ENCODE measurements at regions not wholly inside any gene's neighbourhood (a gene's known extent, or its start where the extent isn't known, plus 50 kb on each side); places are given as distances from the start of the nearest gene placed in this dataset.
"Not testable (repeated sequence)": the region's sequence is repeated elsewhere in the genome, so short reads cannot be mapped to it uniquely, and the experiment has no call there.

DNA sequence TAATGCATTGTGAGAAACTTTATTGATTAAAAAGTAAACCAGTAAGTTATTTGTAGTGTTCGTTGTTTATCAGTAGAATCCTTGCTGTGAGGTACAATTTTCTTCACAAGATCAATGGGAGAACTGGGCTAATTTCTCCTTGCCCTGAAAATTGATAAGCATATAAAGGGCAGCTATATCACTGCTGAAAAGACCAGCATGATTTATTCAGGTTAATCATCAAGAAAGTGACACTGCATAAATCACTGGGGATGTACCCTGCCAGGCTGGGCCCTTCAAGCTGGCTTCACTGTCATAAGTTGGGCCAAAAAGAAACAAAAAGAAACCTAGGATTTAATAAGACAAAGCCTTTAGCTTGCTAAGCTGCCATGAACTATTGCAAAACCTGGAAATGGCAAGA, 746.7 kb downstream of the STPG2 start:
- H3K27ac ChIP-seq = no peak overlapping the region
- no peak for TF ChIP-seq ZFX (IDR thresholded peaks at IDR 0.05)
- TF ChIP-seq, protein P1, sequence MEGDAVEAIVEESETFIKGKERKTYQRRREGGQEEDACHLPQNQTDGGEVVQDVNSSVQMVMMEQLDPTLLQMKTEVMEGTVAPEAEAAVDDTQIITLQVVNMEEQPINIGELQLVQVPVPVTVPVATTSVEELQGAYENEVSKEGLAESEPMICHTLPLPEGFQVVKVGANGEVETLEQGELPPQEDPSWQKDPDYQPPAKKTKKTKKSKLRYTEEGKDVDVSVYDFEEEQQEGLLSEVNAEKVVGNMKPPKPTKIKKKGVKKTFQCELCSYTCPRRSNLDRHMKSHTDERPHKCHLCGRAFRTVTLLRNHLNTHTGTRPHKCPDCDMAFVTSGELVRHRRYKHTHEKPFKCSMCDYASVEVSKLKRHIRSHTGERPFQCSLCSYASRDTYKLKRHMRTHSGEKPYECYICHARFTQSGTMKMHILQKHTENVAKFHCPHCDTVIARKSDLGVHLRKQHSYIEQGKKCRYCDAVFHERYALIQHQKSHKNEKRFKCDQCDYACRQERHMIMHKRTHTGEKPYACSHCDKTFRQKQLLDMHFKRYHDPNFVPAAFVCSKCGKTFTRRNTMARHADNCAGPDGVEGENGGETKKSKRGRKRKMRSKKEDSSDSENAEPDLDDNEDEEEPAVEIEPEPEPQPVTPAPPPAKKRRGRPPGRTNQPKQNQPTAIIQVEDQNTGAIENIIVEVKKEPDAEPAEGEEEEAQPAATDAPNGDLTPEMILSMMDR (conservative IDR thresholded peaks at IDR 0.05) = no peak

DNA sequence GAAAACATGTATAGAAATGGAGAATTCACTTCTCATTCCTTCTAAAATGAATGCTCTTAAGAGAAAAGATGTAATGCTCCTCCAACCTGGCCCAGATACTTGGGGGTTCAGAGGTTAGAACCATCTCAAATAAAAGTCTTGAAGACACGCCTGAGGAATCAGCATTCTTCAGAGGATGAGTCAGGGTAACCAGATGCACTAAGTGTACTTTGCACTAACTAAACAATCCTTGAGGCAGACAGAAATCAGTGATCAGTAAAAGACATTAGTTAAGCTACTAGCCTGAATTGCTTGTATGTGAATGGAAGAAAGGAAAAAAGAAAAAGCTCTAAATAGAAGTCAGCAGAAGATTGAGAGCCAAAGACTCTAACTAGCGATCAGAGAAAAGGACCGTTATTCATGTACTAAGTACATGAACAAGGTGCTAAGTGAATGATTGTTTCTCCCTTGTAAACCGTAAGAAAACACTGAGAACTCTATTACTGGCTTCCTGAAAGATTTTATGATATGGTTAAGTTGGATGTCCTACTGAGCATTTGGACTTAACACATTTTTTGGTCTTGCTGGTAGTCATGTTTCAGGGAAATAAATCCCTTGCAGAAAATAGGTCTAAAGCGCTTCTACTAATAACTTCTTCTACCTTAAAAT, 738.3 kb downstream of the STPG2 start:
- TF ChIP-seq, protein P1 (conservative IDR thresholded peaks at IDR 0.05) = no peak
- TF ChIP-seq ZFX (IDR thresholded peaks at IDR 0.05) = no peak
- H3K27ac ChIP-seq = no peak overlapping the region

DNA sequence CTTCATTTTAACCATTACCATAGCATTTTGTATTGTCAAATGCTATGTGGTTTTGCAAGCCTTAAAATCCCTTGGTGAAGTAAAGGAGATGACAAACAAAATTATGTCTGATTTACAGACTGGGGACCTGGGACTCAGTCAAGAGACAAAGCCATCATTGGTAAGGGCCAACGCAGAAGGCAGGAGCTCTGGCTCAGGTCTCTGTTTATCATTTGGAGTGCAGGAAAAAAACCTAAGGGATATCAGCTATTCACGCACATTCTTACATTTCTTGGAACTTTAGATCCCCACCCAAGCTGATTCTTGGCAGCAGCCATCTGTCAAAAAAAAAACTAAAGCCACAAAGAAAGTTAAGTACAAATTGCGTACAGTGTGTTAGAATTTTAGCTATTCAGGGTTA, 731.9 kb downstream of the STPG2 start:
- no peak overlapping the region for H3K27ac ChIP-seq
- no peak for TF ChIP-seq ZFX (IDR thresholded peaks at IDR 0.05)
- TF ChIP-seq, protein P1 (conservative IDR thresholded peaks at IDR 0.05) = no peak

DNA sequence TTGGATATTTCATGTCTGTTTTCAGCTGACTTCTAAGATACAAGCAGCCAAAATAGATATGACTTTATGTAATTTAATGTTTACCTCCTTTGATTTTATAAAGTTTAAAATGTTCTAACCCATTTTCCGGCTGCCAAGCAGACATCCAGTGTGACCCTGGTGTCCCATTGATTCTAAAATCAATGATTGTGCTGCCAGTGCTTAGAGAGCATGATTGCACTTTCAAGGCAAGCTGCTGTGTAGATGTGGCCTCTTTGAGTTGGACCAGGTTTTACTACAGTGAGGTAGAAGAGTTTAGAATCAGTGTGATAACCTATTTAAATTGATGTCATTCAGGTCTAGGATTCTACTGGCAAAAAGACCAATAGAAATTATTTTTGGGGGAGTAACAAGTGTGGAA, 730.9 kb downstream of the STPG2 start:
- H3K27ac ChIP-seq = no peak overlapping the region
- TF ChIP-seq, protein P1 (conservative IDR thresholded peaks at IDR 0.05) = no peak
- no peak for TF ChIP-seq ZFX (IDR thresholded peaks at IDR 0.05)

DNA sequence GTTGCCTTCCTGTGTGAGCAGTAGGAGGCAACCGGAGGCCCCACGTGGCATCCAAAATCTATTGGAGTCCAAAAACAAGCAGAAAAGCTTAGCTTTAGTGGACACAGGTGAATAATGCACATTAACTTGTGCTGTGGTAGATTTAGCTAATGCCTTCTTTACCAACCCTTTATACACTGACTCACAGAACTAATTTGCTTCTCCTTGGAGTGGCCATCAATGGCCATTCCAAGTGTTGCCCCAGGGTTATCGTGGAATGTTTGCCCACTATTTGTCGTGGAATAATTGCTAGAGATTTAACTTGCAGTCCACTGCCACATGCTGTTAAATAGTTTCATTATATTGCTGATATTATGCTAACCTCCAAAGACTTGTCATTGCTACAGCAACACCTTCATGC, 729.1 kb downstream of the STPG2 start:
- no peak for TF ChIP-seq ZFX (IDR thresholded peaks at IDR 0.05)
- TF ChIP-seq, protein P1 (conservative IDR thresholded peaks at IDR 0.05) = no peak

DNA sequence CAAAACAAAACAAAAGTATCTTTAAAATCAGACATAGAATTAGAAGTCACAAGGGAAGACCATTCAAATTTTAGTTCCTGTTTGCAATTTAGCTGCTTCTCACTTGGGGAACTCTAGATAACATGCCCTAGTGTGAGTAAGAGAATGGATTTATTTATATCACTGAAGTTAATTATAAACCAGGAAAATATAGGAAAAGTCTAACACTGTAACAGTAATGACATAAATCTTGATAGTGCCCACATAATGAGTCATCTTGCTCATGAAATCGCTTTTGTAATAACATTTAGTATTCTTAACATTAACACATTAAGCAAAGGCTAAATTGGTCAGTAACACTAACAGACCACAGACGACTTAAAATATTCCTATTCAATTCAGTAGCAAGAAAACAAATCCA, 710.7 kb downstream of the STPG2 start:
- TF ChIP-seq, protein P1 (conservative IDR thresholded peaks at IDR 0.05) = no peak
- no peak for TF ChIP-seq ZFX (IDR thresholded peaks at IDR 0.05)
- no peak overlapping the region for H3K27ac ChIP-seq

More for the DNA sequence above, 729.1 kb downstream of the STPG2 start:
- H3K27ac ChIP-seq = no peak overlapping the region

DNA sequence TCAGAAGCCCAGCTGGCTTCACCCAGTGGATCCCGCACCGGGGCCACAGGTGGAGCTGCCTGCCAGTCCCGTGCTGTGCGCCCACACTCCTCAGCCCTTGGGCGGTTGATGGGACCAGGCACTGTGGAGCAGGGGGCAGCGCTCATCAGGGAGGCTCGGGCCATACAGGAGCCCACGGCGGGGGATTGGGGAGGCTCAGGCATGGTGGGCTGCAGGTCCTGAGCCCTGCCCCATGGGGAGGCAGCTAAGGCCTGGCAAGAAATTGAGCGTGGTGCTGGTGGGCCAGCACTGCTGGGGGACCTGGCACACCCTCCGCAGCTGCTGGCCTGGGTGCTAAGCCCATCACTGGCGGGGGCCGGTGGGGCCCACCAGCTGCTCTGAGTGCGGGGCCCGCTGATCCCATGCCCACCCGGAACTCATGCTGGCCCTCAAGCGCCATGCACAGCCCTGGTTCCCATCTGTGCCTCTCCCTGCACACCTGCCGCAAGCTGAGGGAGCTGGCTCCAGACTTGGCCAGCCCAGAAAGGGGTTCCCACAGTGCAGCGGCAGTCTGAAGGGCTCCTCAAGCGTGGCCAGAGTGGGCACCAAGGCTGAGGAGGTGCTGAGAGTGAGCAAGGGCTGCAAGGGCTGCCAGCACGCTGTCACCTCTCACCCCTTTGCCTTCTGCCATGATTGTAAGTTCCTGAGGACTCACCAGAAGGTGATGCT, 705.1 kb downstream of the STPG2 start:
- H3K27ac ChIP-seq = not testable (repeated sequence)

DNA sequence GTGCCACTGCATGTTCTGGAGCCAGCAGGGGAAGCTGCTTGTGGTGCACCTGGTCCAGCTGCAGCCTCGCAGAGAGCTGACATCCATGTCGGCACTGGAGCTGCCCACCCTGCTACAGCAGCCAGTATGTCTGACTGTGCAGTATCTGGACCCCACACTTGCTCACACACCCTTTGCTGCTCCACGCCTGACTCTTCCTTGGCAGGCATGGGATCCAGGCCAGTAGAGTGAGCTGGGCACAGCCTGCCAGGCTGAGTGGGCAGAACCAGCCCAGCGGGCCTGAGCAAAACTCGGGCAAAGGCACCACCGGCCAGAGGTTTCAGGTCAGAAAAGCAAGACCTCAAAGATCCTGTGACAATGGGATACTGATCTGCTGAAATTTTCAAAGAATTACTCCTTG, 690.1 kb downstream of the STPG2 start:
- H3K27ac ChIP-seq = no peak overlapping the region
- TF ChIP-seq, protein P1 (conservative IDR thresholded peaks at IDR 0.05) = no peak
- no peak for TF ChIP-seq ZFX (IDR thresholded peaks at IDR 0.05)
